Panc1 (cell line): ENCODE measurements at regions not wholly inside any gene's neighbourhood (a gene's known extent, or its start where the extent isn't known, plus 50 kb on each side); places are given as distances from the start of the nearest gene placed in this dataset.
"Not testable (repeated sequence)": the region's sequence is repeated elsewhere in the genome, so short reads cannot be mapped to it uniquely, and the experiment has no call there.

Source experiments
- ATAC-seq: fragments of 200-7000 bp; cut with Tn5 transposase; 2 replicates; pipeline ENCODE4 v1.9.1; 2020; ENCODE audit warnings: mild to moderate bottlenecking, moderate library complexity
- BruUV-seq: library from RNA; stranded (reverse); fragments of 400-500 nt; replicated peaks from 2 replicates; lab custom pipeline; 2021; lab: Mats Ljungman, UMichigan
- CTCF ChIA-PET: fragments of 300-600 bp; sonication (Branson Sonifier 250); formaldehyde crosslinking; loops from one replicate; lab custom pipeline; 2022; ENCODE audit warnings: antibody characterized with exemption; lab: Charles Lee
- POLR2A ChIA-PET: fragments of 300-600 bp; sonication (Branson Sonifier 250); formaldehyde crosslinking; loops from one replicate; lab custom pipeline; 2022; ENCODE audit warnings: antibody characterized with exemption; lab: Charles Lee
- DNase-seq: peaks from one replicate; pipeline ENCODE4 v3.0.0-alpha.2; 2010; ENCODE audit warnings: low read depth, low spot score
- H3K27ac ChIP-seq: 2 replicates; pipeline ENCODE4 v1.5.1; 2011; ENCODE audit warnings: mild to moderate bottlenecking, low read length, inconsistent platforms
- H3K27me3 ChIP-seq: fragments of 200-500 bp; sonication (Bioruptor generic); 2 replicates; pipeline ENCODE4 v1.6.0; 2014; ENCODE audit warnings: low read length, inconsistent platforms; ENCODE audit not compliant: control insufficient read depth, insufficient read depth
- H3K36me3 ChIP-seq: fragments of 200-500 bp; sonication (Bioruptor generic); 2 replicates; pipeline ENCODE4 v1.5.1; 2014; ENCODE audit warnings: inconsistent platforms, mild to moderate bottlenecking, low read length, moderate library complexity; ENCODE audit not compliant: control insufficient read depth, insufficient read depth
- H3K4me1 ChIP-seq: 2 replicates; pipeline ENCODE4 v1.5.1; 2011; ENCODE audit warnings: inconsistent platforms, mild to moderate bottlenecking, low read length, moderate library complexity; ENCODE audit not compliant: control insufficient read depth, insufficient read depth
- H3K4me3 ChIP-seq, 2 experiments: 2 replicates each; pipeline ENCODE4 v1.5.1; 2011 to 2012; ENCODE audit warnings: low read depth in 2 of 2, low read length in 2 of 2, mild to moderate bottlenecking in 2 of 2, inconsistent platforms in 1 of 2, moderate library complexity in 1 of 2
- H3K9me3 ChIP-seq: fragments of 200-500 bp; sonication (Bioruptor generic); 2 replicates; pipeline ENCODE4 v1.5.1; 2014; ENCODE audit warnings: low read depth, mild to moderate bottlenecking, inconsistent platforms, low read length, moderate library complexity; ENCODE audit not compliant: control insufficient read depth, insufficient read depth
- POLR2AphosphoS5 ChIP-seq: IDR thresholded peaks from 2 replicates; pipeline ENCODE4 v1.6.1; 2012; ENCODE audit warnings: mild to moderate bottlenecking, low read depth, low read length, moderate library complexity
- SIN3A ChIP-seq: IDR thresholded peaks from 2 replicates; pipeline ENCODE4 v1.6.1; 2012; ENCODE audit warnings: low read depth, mild to moderate bottlenecking, low read length, moderate library complexity, borderline replicate concordance; ENCODE audit not compliant: insufficient read depth
- TCF7L2 ChIP-seq: IDR thresholded peaks from 2 replicates; pipeline ENCODE4 v1.6.1; 2011; ENCODE audit warnings: mild to moderate bottlenecking, low read depth, low read length, inconsistent platforms
- in situ Hi-C: cut with HindIII; loops from 2 replicates; pipeline ENCODE4 v1.10.0; 2016; ENCODE audit warnings: low sequenced_read_pairs, low pct_unique_long_range_greater_than_20kb
- intact Hi-C: fragments of 100-400 bp; cut with micrococcal nuclease; formaldehyde crosslinking; loops from one replicate; pipeline ENCODE4 v1.10.0; 2022; ENCODE audit not compliant: unreplicated experiment
- TF ChIP-seq, protein P1 (sequence below): fragments of 450-650 bp; IDR thresholded peaks from 2 replicates; pipeline ENCODE4 v1.5.1; 2017; ENCODE audit warnings: mild to moderate bottlenecking
- TF ChIP-seq, protein P2 (sequence below), 2 experiments: IDR thresholded peaks; 2 replicates each; pipeline ENCODE4 v1.6.1; 2011 to 2012; ENCODE audit warnings: low read depth in 2 of 2, control low read depth in 1 of 2, low read length in 1 of 2, mild to moderate bottlenecking in 1 of 2, moderate library complexity in 1 of 2; ENCODE audit not compliant: insufficient read depth in 1 of 2

- ATAC-seq (no peak), DNase-seq (no peak)
- in situ Hi-C loops (no loop called here), intact Hi-C loops (no loop called here)
- TF ChIP-seq POLR2AphosphoS5 (no peak), TCF7L2 (no peak), SIN3A (no peak)
- TF ChIP-seq, protein P1, sequence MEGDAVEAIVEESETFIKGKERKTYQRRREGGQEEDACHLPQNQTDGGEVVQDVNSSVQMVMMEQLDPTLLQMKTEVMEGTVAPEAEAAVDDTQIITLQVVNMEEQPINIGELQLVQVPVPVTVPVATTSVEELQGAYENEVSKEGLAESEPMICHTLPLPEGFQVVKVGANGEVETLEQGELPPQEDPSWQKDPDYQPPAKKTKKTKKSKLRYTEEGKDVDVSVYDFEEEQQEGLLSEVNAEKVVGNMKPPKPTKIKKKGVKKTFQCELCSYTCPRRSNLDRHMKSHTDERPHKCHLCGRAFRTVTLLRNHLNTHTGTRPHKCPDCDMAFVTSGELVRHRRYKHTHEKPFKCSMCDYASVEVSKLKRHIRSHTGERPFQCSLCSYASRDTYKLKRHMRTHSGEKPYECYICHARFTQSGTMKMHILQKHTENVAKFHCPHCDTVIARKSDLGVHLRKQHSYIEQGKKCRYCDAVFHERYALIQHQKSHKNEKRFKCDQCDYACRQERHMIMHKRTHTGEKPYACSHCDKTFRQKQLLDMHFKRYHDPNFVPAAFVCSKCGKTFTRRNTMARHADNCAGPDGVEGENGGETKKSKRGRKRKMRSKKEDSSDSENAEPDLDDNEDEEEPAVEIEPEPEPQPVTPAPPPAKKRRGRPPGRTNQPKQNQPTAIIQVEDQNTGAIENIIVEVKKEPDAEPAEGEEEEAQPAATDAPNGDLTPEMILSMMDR, result no peak
- TF ChIP-seq, protein P2, sequence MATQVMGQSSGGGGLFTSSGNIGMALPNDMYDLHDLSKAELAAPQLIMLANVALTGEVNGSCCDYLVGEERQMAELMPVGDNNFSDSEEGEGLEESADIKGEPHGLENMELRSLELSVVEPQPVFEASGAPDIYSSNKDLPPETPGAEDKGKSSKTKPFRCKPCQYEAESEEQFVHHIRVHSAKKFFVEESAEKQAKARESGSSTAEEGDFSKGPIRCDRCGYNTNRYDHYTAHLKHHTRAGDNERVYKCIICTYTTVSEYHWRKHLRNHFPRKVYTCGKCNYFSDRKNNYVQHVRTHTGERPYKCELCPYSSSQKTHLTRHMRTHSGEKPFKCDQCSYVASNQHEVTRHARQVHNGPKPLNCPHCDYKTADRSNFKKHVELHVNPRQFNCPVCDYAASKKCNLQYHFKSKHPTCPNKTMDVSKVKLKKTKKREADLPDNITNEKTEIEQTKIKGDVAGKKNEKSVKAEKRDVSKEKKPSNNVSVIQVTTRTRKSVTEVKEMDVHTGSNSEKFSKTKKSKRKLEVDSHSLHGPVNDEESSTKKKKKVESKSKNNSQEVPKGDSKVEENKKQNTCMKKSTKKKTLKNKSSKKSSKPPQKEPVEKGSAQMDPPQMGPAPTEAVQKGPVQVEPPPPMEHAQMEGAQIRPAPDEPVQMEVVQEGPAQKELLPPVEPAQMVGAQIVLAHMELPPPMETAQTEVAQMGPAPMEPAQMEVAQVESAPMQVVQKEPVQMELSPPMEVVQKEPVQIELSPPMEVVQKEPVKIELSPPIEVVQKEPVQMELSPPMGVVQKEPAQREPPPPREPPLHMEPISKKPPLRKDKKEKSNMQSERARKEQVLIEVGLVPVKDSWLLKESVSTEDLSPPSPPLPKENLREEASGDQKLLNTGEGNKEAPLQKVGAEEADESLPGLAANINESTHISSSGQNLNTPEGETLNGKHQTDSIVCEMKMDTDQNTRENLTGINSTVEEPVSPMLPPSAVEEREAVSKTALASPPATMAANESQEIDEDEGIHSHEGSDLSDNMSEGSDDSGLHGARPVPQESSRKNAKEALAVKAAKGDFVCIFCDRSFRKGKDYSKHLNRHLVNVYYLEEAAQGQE (IDR thresholded peaks at IDR 0.05; ENCODE audit: insufficient read depth in 1 of 2, low read depth in 2 of 2, low read length in 1 of 2), result no peak
- ChIA-PET POLR2A (no interaction called here), CTCF (no interaction called here)
- BruUV-seq, result no TSS peak
- H3K36me3 ChIP-seq, result no peaks in the 10 kb centered on the region
- no peak overlapping the region for H3K4me3 ChIP-seq
- no peaks in the 10 kb centered on the region for H3K9me3 ChIP-seq
- H3K27ac ChIP-seq, result no peak overlapping the region
- H3K27me3 ChIP-seq, result no peaks in the 10 kb centered on the region
- H3K4me1 ChIP-seq, result no peaks in the 10 kb centered on the region
These were observed 1168.0 kb downstream of the PLA2G4A start for GRCh38 chr1:187996780-187997179.

- DNase-seq (no peak), ATAC-seq (no peak)
- intact Hi-C loops (no loop called here), in situ Hi-C loops (no loop called here)
- no TSS peak for BruUV-seq
- no peak for TF ChIP-seq TCF7L2
- TF ChIP-seq, protein P1, result peak; percentile 16; the same call in 1 of the 2 replicates
- Histone ChIP-seq H3K27ac (no peak overlapping the region), H3K9me3 (no peaks in the 10 kb centered on the region), H3K4me1 (no peaks in the 10 kb centered on the region), H3K36me3 (no peaks in the 10 kb centered on the region), H3K4me3 (no peak overlapping the region), H3K27me3 (no peaks in the 10 kb centered on the region)
- POLR2A ChIA-PET, result no interaction called here
- CTCF ChIA-PET, result no interaction called here
These were observed 1171.2 kb downstream of the PLA2G4A start for GRCh38 chr1:187999973-188000372.

- H3K36me3 ChIP-seq, H3K9me3 ChIP-seq, H3K4me3 ChIP-seq, DNase-seq, BruUV-seq, POLR2A ChIA-PET, CTCF ChIA-PET, H3K27me3 ChIP-seq, H3K4me1 ChIP-seq, H3K27ac ChIP-seq, in situ Hi-C loops, intact Hi-C loops, ATAC-seq: not testable (repeated sequence)
These were observed 1174.9 kb downstream of the PLA2G4A start for GRCh38 chr1:188003687-188004086.
